CD4-positive, alpha-beta memory T cell (primary cell): ENCODE measurements at regions not wholly inside any gene's neighbourhood (a gene's known extent, or its start where the extent isn't known, plus 50 kb on each side); places are given as distances from the start of the nearest gene placed in this dataset.
"Not testable (repeated sequence)": the region's sequence is repeated elsewhere in the genome, so short reads cannot be mapped to it uniquely, and the experiment has no call there.

Experiments
- CTCF ChIA-PET: fragments of 350-600 bp; sonication (Branson Sonifier 250); formaldehyde crosslinking; loops from one replicate; lab custom pipeline; 2021; ENCODE audit warnings: inconsistent platforms; ENCODE audit not compliant: partially characterized antibody; lab: Charles Lee
- POLR2A ChIA-PET: fragments of 350-600 bp; sonication (Branson Sonifier 250); formaldehyde crosslinking; loops from one replicate; lab custom pipeline; 2021; ENCODE audit not compliant: partially characterized antibody; lab: Charles Lee
- DNase-seq, 5 donors: peaks; one replicate each; pipeline versions ENCODE4 v3.0.0 to v3.0.0-alpha.2; 2020 to 2022; ENCODE audit warnings: mixed read lengths in 1 of 5
- H3K27ac ChIP-seq: one replicate; pipeline ENCODE4 v1.7.0; 2013; ENCODE audit warnings: low read depth, low read length
- H3K27me3 ChIP-seq: 2 replicates; pipeline ENCODE4 v1.7.0; 2013; ENCODE audit warnings: mild to moderate bottlenecking, low read length, moderate library complexity; ENCODE audit not compliant: insufficient read depth
- H3K36me3 ChIP-seq: 2 replicates; pipeline ENCODE4 v1.7.0; 2013; ENCODE audit warnings: mild to moderate bottlenecking, low read length, moderate library complexity; ENCODE audit not compliant: insufficient read depth
- H3K4me1 ChIP-seq: 2 replicates; pipeline ENCODE4 v1.7.0; 2013; ENCODE audit warnings: mild to moderate bottlenecking, low read length, moderate library complexity; ENCODE audit not compliant: insufficient read depth
- H3K4me3 ChIP-seq, 2 donors: one replicate each; pipeline ENCODE4 v1.7.0; 2013; ENCODE audit warnings: low read length in 2 of 2, mild to moderate bottlenecking in 1 of 2
- H3K9me3 ChIP-seq, 2 donors: one replicate each; pipeline ENCODE4 v1.7.0; 2013; ENCODE audit warnings: low read length in 2 of 2, control low read depth in 1 of 2; ENCODE audit not compliant: control insufficient read depth in 1 of 2
- H3K27ac Mint-ChIP-seq, 7 donors: one replicate each; pipeline ENCODE4 v1.8.0; 2020 to 2021; ENCODE audit warnings: mixed read lengths in 7 of 7, mild to moderate bottlenecking in 6 of 7, inconsistent platforms in 3 of 7, moderate library complexity in 3 of 7
- H3K27me3 Mint-ChIP-seq, 2 donors: one replicate each; pipeline ENCODE4 v1.8.0; 2020 to 2021; ENCODE audit warnings: mixed read lengths in 2 of 2
- H3K36me3 Mint-ChIP-seq, 2 donors: one replicate each; pipeline ENCODE4 v1.8.0; 2020 to 2021; ENCODE audit warnings: mixed read lengths in 2 of 2, inconsistent platforms in 1 of 2, mild to moderate bottlenecking in 1 of 2
- H3K4me1 Mint-ChIP-seq, 4 donors: one replicate each; pipeline ENCODE4 v1.8.0; 2020 to 2021; ENCODE audit warnings: mixed read lengths in 4 of 4, mild to moderate bottlenecking in 1 of 4
- H3K4me3 Mint-ChIP-seq, 8 donors: one replicate each; pipeline ENCODE4 v1.8.0; 2020 to 2021; ENCODE audit warnings: mixed read lengths in 8 of 8, mild to moderate bottlenecking in 7 of 8, moderate library complexity in 6 of 8, inconsistent platforms in 3 of 8
- H3K9me3 Mint-ChIP-seq, 8 donors: one replicate each; pipeline ENCODE4 v1.8.0; 2020 to 2021; ENCODE audit warnings: mixed read lengths in 8 of 8, mild to moderate bottlenecking in 5 of 8, inconsistent platforms in 3 of 8, moderate library complexity in 1 of 8
- intact Hi-C: fragments of 100-400 bp; cut with micrococcal nuclease; formaldehyde crosslinking; loops from one replicate; pipeline ENCODE4 v1.15.1; 2023

DNA sequence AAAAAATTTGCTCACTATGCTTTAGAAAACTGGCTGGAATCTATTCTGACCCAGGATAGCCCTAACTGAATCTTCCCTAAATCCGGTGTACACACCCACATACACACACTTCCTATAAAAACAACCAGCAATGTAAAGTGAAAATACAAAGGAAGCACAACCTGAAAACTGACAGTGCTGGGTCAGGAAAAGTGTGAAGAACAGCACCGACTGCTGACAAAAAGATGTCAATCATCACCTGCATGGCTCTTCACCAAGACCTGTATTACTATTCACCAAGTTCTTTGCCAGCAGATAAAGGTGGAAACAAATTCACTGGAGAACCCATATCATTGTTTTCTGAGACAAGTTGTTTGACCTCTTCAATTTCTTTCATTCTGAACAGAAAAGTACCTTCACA, 293.8 kb upstream of the GRAMD2B start:
- ChIA-PET CTCF (no interaction called here), POLR2A (no interaction called here)
- Histone ChIP-seq H3K4me3 (no peak overlapping the region), H3K9me3 (no peaks in the 10 kb centered on the region), H3K27me3 (no peaks in the 10 kb centered on the region), H3K36me3 (no peaks in the 10 kb centered on the region), H3K4me1 (no peaks in the 10 kb centered on the region), H3K27ac (no peak overlapping the region)
- H3K4me3 Mint-ChIP-seq: no peak overlapping the region
- no peaks in the 10 kb centered on the region for H3K27me3 Mint-ChIP-seq
- H3K27ac Mint-ChIP-seq: no peak overlapping the region
- no peaks in the 10 kb centered on the region for H3K4me1 Mint-ChIP-seq
- no peaks in the 10 kb centered on the region for H3K36me3 Mint-ChIP-seq
- peaks cover 0 to 16% (median 2%) of the 10 kb centered on the region in 8 donors for H3K9me3 Mint-ChIP-seq
- DNase-seq: no peak
- intact Hi-C loops: no loop called here

DNA sequence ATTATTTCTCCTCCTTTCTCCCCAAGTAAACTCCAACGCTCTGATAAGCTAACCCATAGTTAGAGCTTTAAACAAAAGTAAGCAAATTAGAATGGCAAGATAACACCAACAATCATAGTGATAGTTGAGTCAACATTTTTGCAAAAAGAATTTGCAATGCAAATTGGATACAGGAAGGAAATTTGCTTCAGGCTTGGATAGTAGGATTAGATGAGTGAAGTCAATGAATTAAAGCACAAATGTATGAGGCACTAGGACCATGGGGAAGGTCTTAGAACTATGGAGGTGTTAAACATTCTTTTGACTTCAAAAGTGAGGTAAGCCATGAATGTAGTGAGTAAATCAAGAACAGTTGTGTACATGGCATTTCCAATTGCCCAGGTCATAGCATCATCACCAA, 289.8 kb upstream of the GRAMD2B start:
- H3K27me3 ChIP-seq: no peaks in the 10 kb centered on the region
- Mint-ChIP-seq H3K27me3 (no peaks in the 10 kb centered on the region), H3K27ac (no peak overlapping the region), H3K4me3 (no peak overlapping the region), H3K4me1 (no peaks in the 10 kb centered on the region), H3K9me3 (peaks cover 0 to 15% (median 3%) of the 10 kb centered on the region in 8 donors), H3K36me3 (no peaks in the 10 kb centered on the region)
- intact Hi-C loops: no loop called here
- ChIA-PET CTCF (no interaction called here), POLR2A (no interaction called here)
- H3K27ac ChIP-seq: no peak overlapping the region
- no peaks in the 10 kb centered on the region for H3K9me3 ChIP-seq
- DNase-seq: no peak
- no peak overlapping the region for H3K4me3 ChIP-seq
- H3K4me1 ChIP-seq: no peaks in the 10 kb centered on the region
- H3K36me3 ChIP-seq: no peaks in the 10 kb centered on the region

DNA sequence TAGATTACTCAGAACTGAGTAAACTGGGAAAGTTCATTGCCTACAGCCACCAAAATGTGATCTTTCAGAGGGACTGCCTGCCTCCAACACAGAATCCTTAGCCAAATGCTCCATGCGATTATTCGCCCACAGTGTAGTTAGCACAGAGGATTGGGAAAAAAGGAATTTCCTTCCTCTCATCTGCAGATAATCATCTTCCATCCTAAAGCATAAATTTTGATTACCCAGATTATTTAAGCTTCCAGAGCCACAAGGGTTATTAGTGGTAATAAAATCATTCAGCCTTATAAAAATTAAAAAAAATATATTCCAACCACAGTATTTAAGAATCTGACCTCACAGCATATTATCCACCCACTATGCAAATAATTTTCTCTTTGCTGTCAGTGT, 285.3 kb upstream of the GRAMD2B start:
- H3K27me3 Mint-ChIP-seq: no peaks in the 10 kb centered on the region
- no peak overlapping the region for H3K27ac Mint-ChIP-seq
- no peaks in the 10 kb centered on the region for H3K36me3 Mint-ChIP-seq
- Histone ChIP-seq H3K36me3 (no peaks in the 10 kb centered on the region), H3K9me3 (no peaks in the 10 kb centered on the region), H3K27ac (no peak overlapping the region), H3K4me3 (no peak overlapping the region), H3K4me1 (no peaks in the 10 kb centered on the region), H3K27me3 (no peaks in the 10 kb centered on the region)
- POLR2A ChIA-PET: no interaction called here
- no peak for DNase-seq
- no peak overlapping the region for H3K4me3 Mint-ChIP-seq
- CTCF ChIA-PET: no interaction called here
- H3K4me1 Mint-ChIP-seq: no peaks in the 10 kb centered on the region
- H3K9me3 Mint-ChIP-seq: peaks cover 0 to 13% (median 4%) of the 10 kb centered on the region in 8 donors
- intact Hi-C loops: no loop called here

DNA sequence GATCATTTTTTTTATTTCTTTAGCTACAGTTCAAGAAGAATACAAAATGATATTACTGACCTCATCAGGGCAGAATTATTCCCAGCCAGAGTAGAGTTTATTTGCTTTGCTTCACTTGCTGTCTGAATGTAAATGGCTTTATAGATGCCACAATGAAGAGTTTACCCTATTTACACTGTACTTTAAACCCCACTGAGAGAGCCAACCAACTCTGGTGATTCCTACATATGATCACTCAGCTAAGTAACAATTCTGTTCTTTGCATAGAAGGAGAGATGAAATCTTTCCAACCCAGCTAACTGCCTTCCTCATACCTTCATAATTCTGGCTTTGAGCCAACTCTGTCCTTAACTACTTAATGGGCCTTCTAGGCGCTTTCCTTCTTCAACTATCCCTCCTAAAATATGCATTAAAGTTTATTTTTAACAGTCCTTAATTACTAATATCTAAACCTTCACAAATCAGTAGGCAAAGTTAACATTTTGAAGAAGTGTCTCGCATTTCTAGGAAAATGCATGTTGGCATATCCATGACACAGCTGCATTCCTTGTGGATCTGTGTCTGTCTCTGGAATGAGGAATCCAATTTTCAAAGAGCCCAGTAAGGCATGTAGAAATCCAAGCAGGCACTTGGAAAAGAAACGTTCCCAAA, 284.8 kb upstream of the GRAMD2B start:
- Mint-ChIP-seq H3K36me3 (no peaks in the 10 kb centered on the region), H3K4me1 (no peaks in the 10 kb centered on the region), H3K9me3 (peaks cover 0 to 13% (median 4%) of the 10 kb centered on the region in 8 donors), H3K4me3 (no peak overlapping the region), H3K27me3 (no peaks in the 10 kb centered on the region), H3K27ac (no peak overlapping the region)
- Histone ChIP-seq H3K9me3 (no peaks in the 10 kb centered on the region), H3K4me3 (no peak overlapping the region), H3K4me1 (no peaks in the 10 kb centered on the region), H3K27me3 (no peaks in the 10 kb centered on the region), H3K27ac (no peak overlapping the region), H3K36me3 (no peaks in the 10 kb centered on the region)
- ChIA-PET POLR2A (no interaction called here), CTCF (no interaction called here)
- intact Hi-C loops: no loop called here
- DNase-seq: no peak

DNA sequence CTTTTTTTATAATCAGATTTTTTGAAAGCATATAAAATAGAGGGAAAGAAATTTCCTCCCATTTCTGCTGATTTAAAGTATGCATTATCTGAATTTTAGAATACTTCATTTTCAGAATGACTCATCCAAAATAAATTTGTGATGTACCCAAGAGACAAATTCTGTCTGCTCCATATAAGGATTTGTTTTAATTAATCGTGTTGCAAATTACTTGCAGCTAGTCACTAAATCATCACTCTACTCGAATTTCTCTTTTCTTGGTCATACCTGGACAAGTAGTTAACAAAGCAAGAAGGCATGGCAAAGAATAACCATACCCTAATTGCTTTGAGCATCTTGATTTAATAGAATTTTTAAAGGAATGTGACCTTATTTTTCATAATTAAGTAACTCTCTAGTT, 284.1 kb upstream of the GRAMD2B start:
- Histone ChIP-seq H3K9me3 (no peaks in the 10 kb centered on the region), H3K27me3 (no peaks in the 10 kb centered on the region), H3K4me1 (no peaks in the 10 kb centered on the region), H3K27ac (no peak overlapping the region), H3K36me3 (no peaks in the 10 kb centered on the region), H3K4me3 (no peak overlapping the region)
- Mint-ChIP-seq H3K4me3 (no peak overlapping the region), H3K27me3 (no peaks in the 10 kb centered on the region), H3K27ac (no peak overlapping the region), H3K4me1 (no peaks in the 10 kb centered on the region), H3K9me3 (peaks cover 0 to 13% (median 3%) of the 10 kb centered on the region in 8 donors), H3K36me3 (no peaks in the 10 kb centered on the region)
- intact Hi-C loops: no loop called here
- CTCF ChIA-PET: no interaction called here
- POLR2A ChIA-PET: no interaction called here
- DNase-seq: no peak

DNA sequence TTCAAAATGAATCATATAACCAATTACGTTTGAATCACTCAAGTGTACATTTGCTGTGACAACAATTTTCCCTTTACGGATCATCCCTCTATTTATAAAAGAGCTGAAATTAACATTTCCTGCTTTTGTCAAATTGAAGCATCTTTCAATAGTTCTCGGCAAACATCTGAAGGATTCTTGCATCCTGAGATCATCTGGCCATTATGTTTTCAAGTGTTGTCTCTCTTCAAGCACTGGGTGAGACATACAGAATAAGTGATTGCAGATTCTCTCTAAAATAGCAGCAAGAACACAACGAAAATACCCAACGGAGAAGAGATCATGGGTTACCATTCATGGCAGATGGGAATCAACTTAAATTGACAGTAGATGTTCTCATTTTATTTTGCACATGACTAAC, 283.4 kb upstream of the GRAMD2B start:
- intact Hi-C loops: no loop called here
- Mint-ChIP-seq H3K36me3 (no peaks in the 10 kb centered on the region), H3K4me3 (no peak overlapping the region), H3K9me3 (peaks cover 0 to 13% (median 3%) of the 10 kb centered on the region in 8 donors), H3K27ac (no peak overlapping the region), H3K4me1 (no peaks in the 10 kb centered on the region), H3K27me3 (no peaks in the 10 kb centered on the region)
- H3K27ac ChIP-seq: no peak overlapping the region
- H3K27me3 ChIP-seq: no peaks in the 10 kb centered on the region
- H3K4me3 ChIP-seq: no peak overlapping the region
- no peak for DNase-seq
- H3K4me1 ChIP-seq: no peaks in the 10 kb centered on the region
- H3K36me3 ChIP-seq: no peaks in the 10 kb centered on the region
- CTCF ChIA-PET: no interaction called here
- H3K9me3 ChIP-seq: no peaks in the 10 kb centered on the region
- POLR2A ChIA-PET: no interaction called here

DNA sequence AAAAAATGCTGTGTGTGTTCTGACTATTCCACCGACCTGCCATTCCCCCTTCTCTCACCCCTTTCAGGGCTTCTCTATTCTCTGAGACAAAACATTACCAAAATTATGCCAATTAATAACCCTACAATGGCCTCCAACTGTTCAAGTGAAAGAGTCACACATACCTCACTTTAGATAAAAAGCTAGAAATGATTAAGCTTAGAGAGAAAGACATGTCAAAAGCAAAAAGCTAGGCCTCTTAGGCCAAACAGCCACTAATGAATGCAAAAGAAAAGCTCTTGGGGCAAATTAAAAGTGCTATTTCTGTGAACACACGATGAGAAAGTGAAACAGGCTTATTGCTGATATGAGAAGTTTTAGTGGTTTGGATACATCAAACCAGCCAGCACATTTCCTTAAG, 279.6 kb upstream of the GRAMD2B start:
- Mint-ChIP-seq H3K4me1 (no peaks in the 10 kb centered on the region), H3K9me3 (peaks cover 0 to 13% (median 4%) of the 10 kb centered on the region in 8 donors), H3K27ac (no peak overlapping the region), H3K36me3 (no peaks in the 10 kb centered on the region), H3K4me3 (no peak overlapping the region), H3K27me3 (no peaks in the 10 kb centered on the region)
- CTCF ChIA-PET: no interaction called here
- H3K4me1 ChIP-seq: no peaks in the 10 kb centered on the region
- H3K4me3 ChIP-seq: no peak overlapping the region
- no peaks in the 10 kb centered on the region for H3K9me3 ChIP-seq
- H3K27me3 ChIP-seq: no peaks in the 10 kb centered on the region
- H3K27ac ChIP-seq: no peak overlapping the region
- no peak for DNase-seq
- intact Hi-C loops: no loop called here
- POLR2A ChIA-PET: no interaction called here
- no peaks in the 10 kb centered on the region for H3K36me3 ChIP-seq

DNA sequence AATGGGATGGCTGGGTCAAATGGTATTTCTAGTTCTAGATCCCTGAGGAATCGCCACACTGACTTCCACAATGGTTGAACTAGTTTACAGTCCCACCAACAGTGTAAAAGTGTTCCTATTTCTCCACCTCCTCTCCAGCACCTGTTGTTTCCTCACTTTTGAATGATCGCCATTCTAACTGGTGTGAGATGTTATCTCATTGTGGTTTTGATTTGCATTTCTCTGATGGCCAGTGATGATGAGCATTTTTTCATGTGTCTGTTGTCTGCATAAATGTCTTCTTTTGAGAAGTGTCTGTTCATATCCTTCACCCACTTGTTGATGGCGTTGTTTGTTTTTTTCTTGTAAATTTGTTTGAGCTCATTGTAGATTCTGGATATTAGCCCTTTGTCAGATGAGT, 272.9 kb upstream of the GRAMD2B start:
- intact Hi-C loops, H3K4me3 Mint-ChIP-seq, H3K9me3 Mint-ChIP-seq, H3K4me3 ChIP-seq, H3K9me3 ChIP-seq, POLR2A ChIA-PET, DNase-seq, CTCF ChIA-PET, H3K27me3 ChIP-seq, H3K27me3 Mint-ChIP-seq, H3K27ac ChIP-seq, H3K4me1 Mint-ChIP-seq, H3K36me3 Mint-ChIP-seq, H3K27ac Mint-ChIP-seq, H3K36me3 ChIP-seq, H3K4me1 ChIP-seq: not testable (repeated sequence)
